Lung (tissue), 11 donors: ENCODE measurements at regions not wholly inside any gene's neighbourhood (a gene's known extent, or its start where the extent isn't known, plus 50 kb on each side); places are given as distances from the start of the nearest gene placed in this dataset.

ENCODE experiments used
- ATAC-seq: fragments of 200-7000 bp; cut with Tn5 transposase; one replicate; pipeline ENCODE4 v1.9.1; 2020; ENCODE audit warnings: moderate number of reproducible peaks; ENCODE audit not compliant: insufficient read depth, low FRiP score
- DNase-seq, 3 donors: peaks; one replicate each; pipeline ENCODE4 v3.0.0-alpha.2; 2013 to 2017
- H3K27ac ChIP-seq, 2 donors: one replicate each; pipeline ENCODE4 v1.5.1; 2013; ENCODE audit warnings: mild to moderate bottlenecking in 2 of 2, moderate library complexity in 2 of 2, control low read depth in 1 of 2, inconsistent platforms in 1 of 2, low read depth in 1 of 2, low read length in 1 of 2
- H3K27me3 ChIP-seq, 3 donors: one replicate each; pipeline ENCODE4 v1.5.1; 2013; ENCODE audit warnings: low read length in 2 of 3; ENCODE audit not compliant: control insufficient read depth in 3 of 3, insufficient read depth in 3 of 3
- H3K36me3 ChIP-seq, 4 donors: one replicate each; pipeline ENCODE4 v1.5.1; 2013; ENCODE audit warnings: low read length in 4 of 4, mild to moderate bottlenecking in 1 of 4, moderate library complexity in 1 of 4; ENCODE audit not compliant: control insufficient read depth in 4 of 4, insufficient read depth in 4 of 4
- H3K4me1 ChIP-seq, 5 donors: one replicate each; pipeline ENCODE4 v1.5.1; 2013; ENCODE audit warnings: low read length in 5 of 5, mild to moderate bottlenecking in 2 of 5, moderate library complexity in 1 of 5; ENCODE audit not compliant: control insufficient read depth in 5 of 5, insufficient read depth in 5 of 5
- H3K4me3 ChIP-seq: one replicate; pipeline ENCODE4 v1.5.1; 2013; ENCODE audit warnings: mild to moderate bottlenecking, control low read depth, moderate library complexity
- H3K9ac ChIP-seq, 2 donors: one replicate each; pipeline ENCODE4 v1.5.1; 2013; ENCODE audit warnings: low read length in 2 of 2, control low read depth in 1 of 2; ENCODE audit not compliant: insufficient read depth in 1 of 2
- H3K9me3 ChIP-seq, 4 donors: one replicate each; pipeline ENCODE4 v1.5.1; 2013; ENCODE audit warnings: low read length in 3 of 4, mild to moderate bottlenecking in 1 of 4, moderate library complexity in 1 of 4; ENCODE audit not compliant: control insufficient read depth in 4 of 4, insufficient read depth in 3 of 4
- WGBS, 2 donors: extraction: QIAGEN DNeasy Blood & Tissue Kit; methylation state at CpG; one replicate each; pipeline ENCODE4 v1.1.7; 2013; 5-methylcytosine and 5-hydroxymethylcytosine counted together
- TF ChIP-seq, protein P1 (sequence below): IDR thresholded peaks from 2 replicates; pipeline ENCODE4 v1.5.1; 2012; ENCODE audit warnings: mild to moderate bottlenecking; ENCODE audit errors: control extremely low read depth, extremely low read depth
- donor health status: control.
- donor health status: control.
- donor health status: Bipolar disorder and iron deficiency.
- donor health status: healthy.
- donor health status: DM: yes; HTN: yes; CAD: no.

DNA sequence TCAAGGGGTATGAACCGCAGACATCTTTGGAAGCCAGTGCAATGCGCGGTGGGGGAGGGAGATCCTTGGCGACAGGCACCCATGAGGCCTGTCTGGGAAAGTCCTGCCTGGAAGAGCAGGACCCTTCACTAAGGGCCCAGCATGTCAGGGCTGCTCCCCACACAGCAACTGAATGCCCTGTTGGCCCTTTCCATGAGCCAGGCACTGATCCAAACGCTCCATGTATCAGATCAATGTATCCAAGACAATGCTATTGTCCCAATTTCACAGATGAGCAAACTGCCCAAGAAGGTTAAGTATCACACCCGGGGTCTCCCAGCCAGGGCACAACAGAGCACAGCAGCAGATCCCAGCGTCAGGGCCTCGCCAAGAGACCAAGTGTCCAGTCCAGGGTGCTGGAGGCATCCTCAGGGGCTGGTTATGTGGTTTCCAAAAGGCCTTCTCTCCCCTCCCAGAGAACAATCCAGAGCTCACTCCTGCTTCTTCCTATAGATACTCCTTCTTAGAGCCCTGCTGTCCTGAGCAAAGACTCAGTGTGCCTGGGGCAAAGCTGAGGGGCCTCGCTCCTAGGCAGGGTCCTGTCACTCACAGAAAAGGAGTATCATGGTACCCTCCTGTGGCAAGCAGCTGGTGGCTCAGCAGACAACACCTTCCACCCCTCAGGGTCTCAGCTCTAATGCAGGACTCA is 328.0 kb downstream of the NPHP4 start:
- H3K36me3 ChIP-seq = no peaks in the 10 kb centered on the region
- DNase-seq (no peak), ATAC-seq (no peak)
- no peak overlapping the region for H3K9ac ChIP-seq
- 76 to 92% methylated on average over 9 of the region's 9 CpGs for WGBS, 2 donors
- H3K27ac ChIP-seq = no peak overlapping the region
- no peak overlapping the region for H3K4me3 ChIP-seq
- H3K9me3 ChIP-seq = peaks cover 0 to 6% (median 0%) of the 10 kb centered on the region in 4 donors
- TF ChIP-seq, protein P1, sequence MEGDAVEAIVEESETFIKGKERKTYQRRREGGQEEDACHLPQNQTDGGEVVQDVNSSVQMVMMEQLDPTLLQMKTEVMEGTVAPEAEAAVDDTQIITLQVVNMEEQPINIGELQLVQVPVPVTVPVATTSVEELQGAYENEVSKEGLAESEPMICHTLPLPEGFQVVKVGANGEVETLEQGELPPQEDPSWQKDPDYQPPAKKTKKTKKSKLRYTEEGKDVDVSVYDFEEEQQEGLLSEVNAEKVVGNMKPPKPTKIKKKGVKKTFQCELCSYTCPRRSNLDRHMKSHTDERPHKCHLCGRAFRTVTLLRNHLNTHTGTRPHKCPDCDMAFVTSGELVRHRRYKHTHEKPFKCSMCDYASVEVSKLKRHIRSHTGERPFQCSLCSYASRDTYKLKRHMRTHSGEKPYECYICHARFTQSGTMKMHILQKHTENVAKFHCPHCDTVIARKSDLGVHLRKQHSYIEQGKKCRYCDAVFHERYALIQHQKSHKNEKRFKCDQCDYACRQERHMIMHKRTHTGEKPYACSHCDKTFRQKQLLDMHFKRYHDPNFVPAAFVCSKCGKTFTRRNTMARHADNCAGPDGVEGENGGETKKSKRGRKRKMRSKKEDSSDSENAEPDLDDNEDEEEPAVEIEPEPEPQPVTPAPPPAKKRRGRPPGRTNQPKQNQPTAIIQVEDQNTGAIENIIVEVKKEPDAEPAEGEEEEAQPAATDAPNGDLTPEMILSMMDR = no peak
- H3K27me3 ChIP-seq = peaks cover 0 to 3% (median 0%) of the 10 kb centered on the region in 3 donors
- peaks cover 0 to 7% (median 0%) of the 10 kb centered on the region in 5 donors for H3K4me1 ChIP-seq

DNA sequence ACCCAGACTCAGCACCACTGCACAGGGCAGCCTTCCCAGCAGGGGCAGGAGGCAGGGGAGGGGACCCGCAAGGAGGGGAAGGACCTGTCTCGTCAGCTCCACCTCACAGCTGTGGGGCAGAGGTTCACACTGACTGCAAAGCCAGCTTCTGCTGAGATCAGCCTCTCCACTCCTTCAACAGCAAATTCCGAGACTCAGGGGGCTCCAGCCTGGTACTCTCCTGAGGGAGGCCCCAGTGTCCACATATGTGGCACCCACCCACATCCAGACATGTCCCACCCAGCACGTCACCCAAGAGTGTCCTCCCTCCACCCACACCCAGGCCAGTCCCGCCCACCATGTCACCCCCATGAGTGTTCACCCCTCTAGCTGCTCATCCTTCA is 329.5 kb downstream of the NPHP4 start:
- Histone ChIP-seq H3K9ac (no peak overlapping the region), H3K36me3 (no peaks in the 10 kb centered on the region), H3K27me3 (peaks cover 0 to 3% (median 0%) of the 10 kb centered on the region in 3 donors), H3K27ac (no peak overlapping the region), H3K9me3 (peaks cover 0 to 6% (median 0%) of the 10 kb centered on the region in 4 donors), H3K4me3 (no peak overlapping the region), H3K4me1 (peaks cover 0 to 7% (median 0%) of the 10 kb centered on the region in 5 donors)
- WGBS, 2 donors = 66 to 82% methylated on average over 5 of the region's 5 CpGs
- DNase-seq (no peak), ATAC-seq (no peak)
- TF ChIP-seq, protein P1 = no peak

DNA sequence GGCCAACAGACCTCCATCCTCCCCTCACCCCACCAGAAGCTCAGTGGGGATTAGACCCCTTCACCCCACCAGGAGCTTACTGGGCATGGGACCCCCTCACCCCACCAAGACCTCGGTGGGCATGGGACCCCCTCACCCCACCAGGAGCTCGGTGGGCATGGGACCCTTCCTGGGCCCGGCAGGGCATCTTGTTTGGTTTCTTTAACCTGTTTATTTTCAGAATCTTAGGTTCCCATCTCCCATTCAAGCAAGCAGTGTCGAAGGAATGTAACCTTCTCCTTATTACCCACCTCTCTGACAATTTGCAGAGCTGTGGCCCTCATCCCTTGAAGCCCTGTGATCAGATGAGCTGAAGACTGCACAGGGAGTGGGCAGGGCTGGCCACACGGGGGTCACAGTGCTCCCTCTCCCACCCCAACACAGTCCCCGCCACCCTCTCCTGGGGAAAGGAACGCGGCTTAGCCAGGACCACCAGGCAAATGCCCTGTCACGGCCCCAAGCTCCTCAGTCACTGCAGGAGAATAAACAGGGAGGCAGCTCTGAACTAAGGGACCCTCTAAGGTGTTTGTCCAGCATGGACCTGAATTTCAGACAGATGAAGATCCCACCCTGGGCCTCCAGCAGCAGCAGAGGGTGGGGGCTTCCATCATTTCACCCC is 330.0 kb downstream of the NPHP4 start:
- peaks cover 0 to 6% (median 0%) of the 10 kb centered on the region in 4 donors for H3K9me3 ChIP-seq
- no peaks in the 10 kb centered on the region for H3K36me3 ChIP-seq
- ATAC-seq = no peak
- 71 to 83% methylated on average over 9 of the region's 9 CpGs for WGBS, 2 donors
- H3K9ac ChIP-seq = no peak overlapping the region
- no peak overlapping the region for H3K27ac ChIP-seq
- no peak for DNase-seq
- H3K27me3 ChIP-seq = peaks cover 0 to 3% (median 0%) of the 10 kb centered on the region in 3 donors
- peaks cover 0 to 7% (median 0%) of the 10 kb centered on the region in 5 donors for H3K4me1 ChIP-seq
- no peak overlapping the region for H3K4me3 ChIP-seq
- TF ChIP-seq, protein P1 = no peak
